Endothelial cell of umbilical vein (primary cell): ENCODE measurements at regions not wholly inside any gene's neighbourhood (a gene's known extent, or its start where the extent isn't known, plus 50 kb on each side); places are given as distances from the start of the nearest gene placed in this dataset.
"Not testable (repeated sequence)": the region's sequence is repeated elsewhere in the genome, so short reads cannot be mapped to it uniquely, and the experiment has no call there.

Source experiments
- EZH2 ChIP-seq: IDR thresholded peaks from 2 replicates; pipeline ENCODE4 v1.6.1; 2012; ENCODE audit warnings: borderline replicate concordance, low read depth, mild to moderate bottlenecking, moderate library complexity, low read length, inconsistent platforms; ENCODE audit not compliant: severe bottlenecking
- FOS ChIP-seq: IDR thresholded peaks from 2 replicates; pipeline ENCODE4 v1.6.1; 2011; ENCODE audit warnings: mild to moderate bottlenecking, low read length, moderate library complexity, borderline replicate concordance; ENCODE audit not compliant: insufficient read depth
- GATA2 ChIP-seq: IDR thresholded peaks from 2 replicates; pipeline ENCODE4 v1.7.0; 2011; ENCODE audit warnings: low read depth, mild to moderate bottlenecking, moderate library complexity, mixed read lengths, low read length; ENCODE audit not compliant: insufficient read length, insufficient read depth
- JUN ChIP-seq: IDR thresholded peaks from 2 replicates; pipeline ENCODE4 v1.6.1; 2011; ENCODE audit warnings: borderline replicate concordance, low read depth; ENCODE audit not compliant: insufficient read length, insufficient read depth
- MAX ChIP-seq: IDR thresholded peaks from 2 replicates; pipeline ENCODE4 v1.6.1; 2011; ENCODE audit not compliant: insufficient read depth, insufficient read length
- MYC ChIP-seq: IDR thresholded peaks from one replicate; pipeline ENCODE4 v1.6.1; 2011; ENCODE audit warnings: mild to moderate bottlenecking, low read depth, low read length
- POLR2A ChIP-seq: IDR thresholded peaks from 2 replicates; pipeline ENCODE4 v1.6.1; 2012; ENCODE audit warnings: low read depth, mild to moderate bottlenecking, control low read depth, low read length
- POLR2AphosphoS5 ChIP-seq: IDR thresholded peaks from 2 replicates; pipeline ENCODE4 v1.6.1; 2012; ENCODE audit warnings: low read depth, mild to moderate bottlenecking, control low read depth, low read length, moderate library complexity; ENCODE audit not compliant: insufficient read depth
- TF ChIP-seq, protein P1 (sequence below), 2 donors: IDR thresholded peaks; 1 replicate in 1 of 2; 2 replicates in 1 of 2; pipeline ENCODE4 v1.5.1; 2011; ENCODE audit warnings: low read length in 2 of 2, mild to moderate bottlenecking in 2 of 2, moderate library complexity in 2 of 2, control low read depth in 1 of 2, inconsistent platforms in 1 of 2, low read depth in 1 of 2; ENCODE audit not compliant: insufficient read depth in 1 of 2; ENCODE audit errors: extremely low read depth in 1 of 2

GRCh38 chr3:89034723-89035122 is 72.7 kb upstream of the EPHA3 start:
- not testable (repeated sequence) for TF ChIP-seq POLR2AphosphoS5, EZH2, POLR2A, MYC, MAX, FOS, JUN, GATA2
- TF ChIP-seq, protein P1, sequence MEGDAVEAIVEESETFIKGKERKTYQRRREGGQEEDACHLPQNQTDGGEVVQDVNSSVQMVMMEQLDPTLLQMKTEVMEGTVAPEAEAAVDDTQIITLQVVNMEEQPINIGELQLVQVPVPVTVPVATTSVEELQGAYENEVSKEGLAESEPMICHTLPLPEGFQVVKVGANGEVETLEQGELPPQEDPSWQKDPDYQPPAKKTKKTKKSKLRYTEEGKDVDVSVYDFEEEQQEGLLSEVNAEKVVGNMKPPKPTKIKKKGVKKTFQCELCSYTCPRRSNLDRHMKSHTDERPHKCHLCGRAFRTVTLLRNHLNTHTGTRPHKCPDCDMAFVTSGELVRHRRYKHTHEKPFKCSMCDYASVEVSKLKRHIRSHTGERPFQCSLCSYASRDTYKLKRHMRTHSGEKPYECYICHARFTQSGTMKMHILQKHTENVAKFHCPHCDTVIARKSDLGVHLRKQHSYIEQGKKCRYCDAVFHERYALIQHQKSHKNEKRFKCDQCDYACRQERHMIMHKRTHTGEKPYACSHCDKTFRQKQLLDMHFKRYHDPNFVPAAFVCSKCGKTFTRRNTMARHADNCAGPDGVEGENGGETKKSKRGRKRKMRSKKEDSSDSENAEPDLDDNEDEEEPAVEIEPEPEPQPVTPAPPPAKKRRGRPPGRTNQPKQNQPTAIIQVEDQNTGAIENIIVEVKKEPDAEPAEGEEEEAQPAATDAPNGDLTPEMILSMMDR (IDR thresholded peaks at IDR 0.05; ENCODE audit: extremely low read depth in 1 of 2, insufficient read depth in 1 of 2, low read depth in 1 of 2, low read length in 2 of 2), result not testable (repeated sequence)
